NCI-H128 (cell line): ENCODE measurements at regions not wholly inside any gene's neighbourhood (a gene's known extent, or its start where the extent isn't known, plus 50 kb on each side); places are given as distances from the start of the nearest gene placed in this dataset.

Experiments
- DNase-seq: peaks from one replicate; lab custom pipeline; 2025; ENCODE audit not compliant: unreplicated experiment; lab: John Stamatoyannopoulos, UW

- DNase-seq: no peak
Observed at GRCh38 chr2:18797133-18797845, 207.9 kb upstream of the NT5C1B start.

GRCh38 chr2:18795906-18796305, 206.5 kb upstream of the NT5C1B start:
- DNase-seq: no peak

- no peak for DNase-seq
Observed at GRCh38 chr2:18792684-18793083, 203.3 kb upstream of the NT5C1B start.

- no peak for DNase-seq
Observed at GRCh38 chr2:18792226-18792629, 202.9 kb upstream of the NT5C1B start.

- DNase-seq: no peak
Observed at GRCh38 chr2:18791172-18791797, 201.9 kb upstream of the NT5C1B start.

GRCh38 chr2:18790509-18791171, 201.3 kb upstream of the NT5C1B start:
- no peak for DNase-seq

GRCh38 chr2:18788592-18788991, 199.2 kb upstream of the NT5C1B start:
- no peak for DNase-seq

- DNase-seq: no peak
Observed at GRCh38 chr2:18787726-18788125, 198.4 kb upstream of the NT5C1B start.

- no peak for DNase-seq
Observed at GRCh38 chr2:18784245-18784644, 194.9 kb upstream of the NT5C1B start.

GRCh38 chr2:18781541-18782280, 192.3 kb upstream of the NT5C1B start:
- no peak for DNase-seq

GRCh38 chr2:18777250-18777812, 188.0 kb upstream of the NT5C1B start:
- peak; percentile 25 for DNase-seq

- no peak for DNase-seq
Observed at GRCh38 chr2:18771212-18771611, 181.8 kb upstream of the NT5C1B start.

GRCh38 chr2:18763338-18763737, 174.0 kb upstream of the NT5C1B start:
- DNase-seq: no peak

GRCh38 chr2:18762667-18763066, 173.3 kb upstream of the NT5C1B start:
- no peak for DNase-seq

- DNase-seq: no peak
Observed at GRCh38 chr2:18754286-18754685, 164.9 kb upstream of the NT5C1B start.

GRCh38 chr2:18753722-18754121, 164.4 kb upstream of the NT5C1B start:
- no peak for DNase-seq

GRCh38 chr2:18752667-18753422, 163.5 kb upstream of the NT5C1B start:
- no peak for DNase-seq

- no peak for DNase-seq
Observed at GRCh38 chr2:18752022-18752493, 162.7 kb upstream of the NT5C1B start.

GRCh38 chr2:18750672-18751554, 161.5 kb upstream of the NT5C1B start:
- DNase-seq: no peak
